NCI-H2196 treated with DMSO at 0.1 percent for 48 hours (cell line): ENCODE measurements at regions not wholly inside any gene's neighbourhood (a gene's known extent, or its start where the extent isn't known, plus 50 kb on each side); places are given as distances from the start of the nearest gene placed in this dataset.

Experiments used
- DNase-seq: peaks from one replicate; lab custom pipeline; 2025; ENCODE audit not compliant: unreplicated experiment; lab: John Stamatoyannopoulos, UW

DNA sequence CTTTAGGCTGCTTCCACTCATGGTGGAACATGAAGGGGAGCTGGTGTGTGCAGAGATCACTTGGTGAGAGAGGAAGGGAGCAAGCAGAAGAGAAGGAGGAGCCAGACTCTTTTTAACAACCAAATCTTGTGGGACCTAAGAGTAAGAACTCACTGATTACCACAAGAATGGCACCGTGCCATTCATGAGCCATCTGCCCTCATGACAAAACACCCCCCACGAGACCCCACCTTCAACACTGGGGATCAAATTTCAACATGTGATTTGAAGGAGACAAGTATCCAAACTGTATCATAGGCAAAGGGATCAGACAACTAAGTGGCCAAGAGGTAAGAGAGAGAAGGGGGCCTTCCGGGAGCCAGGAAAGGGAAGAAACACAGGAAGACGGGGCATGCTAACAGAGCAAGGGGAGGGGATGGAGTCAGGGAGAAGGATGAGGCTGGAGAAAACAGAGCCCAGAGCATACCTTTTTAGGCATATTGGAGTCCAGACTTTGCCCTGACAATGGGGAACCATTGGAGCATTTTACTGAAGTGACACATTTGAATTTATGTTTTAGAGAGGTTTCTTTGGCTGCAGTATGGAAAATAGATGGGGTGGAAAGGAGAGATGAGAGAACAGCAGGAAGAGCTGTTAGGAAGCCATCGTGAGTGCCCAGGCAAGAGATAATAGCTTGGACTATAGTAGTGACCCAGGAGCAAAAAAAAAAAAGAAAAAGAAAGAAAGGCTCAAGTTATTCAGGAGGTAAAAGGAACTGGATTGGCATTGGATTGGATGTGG, 204.4 kb upstream of the NUDT4 start:
- no peak for DNase-seq

DNA sequence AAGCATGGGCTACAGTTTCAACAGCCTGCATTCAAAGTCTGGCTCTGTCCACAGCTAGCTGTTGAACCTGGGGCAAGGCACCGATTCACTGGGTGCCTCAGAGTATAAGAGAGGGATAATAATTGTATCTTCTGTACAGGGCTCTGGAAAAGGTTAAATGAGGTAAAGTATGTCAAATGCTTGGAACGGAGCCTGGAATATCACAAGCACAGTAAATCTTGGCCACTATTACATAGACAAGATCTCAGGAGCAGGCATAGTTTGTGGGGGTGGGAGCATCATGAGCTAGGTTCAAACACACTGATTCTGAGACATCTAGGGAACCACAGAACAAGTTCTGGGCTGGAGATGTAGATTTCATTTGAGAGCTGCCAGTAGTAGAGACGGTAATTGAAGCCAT, 203.7 kb upstream of the NUDT4 start:
- DNase-seq, result peak; percentile 13

- no peak for DNase-seq
Measured at GRCh38 chr12:93174473-93174872, 203.3 kb upstream of the NUDT4 start.

DNA sequence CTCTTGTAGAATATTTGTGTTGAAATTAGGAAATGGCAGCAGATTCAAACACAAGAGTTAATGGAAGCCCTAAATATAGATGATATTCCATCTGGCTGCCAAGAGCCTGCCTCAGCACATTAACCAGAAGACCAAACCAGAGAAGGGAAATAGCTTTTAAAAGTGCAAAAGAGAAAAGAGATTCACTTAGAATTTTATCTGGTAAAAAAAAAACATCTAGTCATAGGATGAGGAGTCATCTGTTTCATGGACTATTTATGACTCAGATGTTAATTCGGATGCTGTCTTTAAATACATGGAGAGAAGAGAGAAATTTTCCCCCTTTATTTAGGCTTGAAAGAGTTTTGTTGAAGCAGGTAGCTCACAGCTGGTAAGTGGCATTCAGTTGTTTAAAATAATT, 201.6 kb upstream of the NUDT4 start:
- no peak for DNase-seq

GRCh38 chr12:93176610-93177126, 201.1 kb upstream of the NUDT4 start:
- no peak for DNase-seq

DNA sequence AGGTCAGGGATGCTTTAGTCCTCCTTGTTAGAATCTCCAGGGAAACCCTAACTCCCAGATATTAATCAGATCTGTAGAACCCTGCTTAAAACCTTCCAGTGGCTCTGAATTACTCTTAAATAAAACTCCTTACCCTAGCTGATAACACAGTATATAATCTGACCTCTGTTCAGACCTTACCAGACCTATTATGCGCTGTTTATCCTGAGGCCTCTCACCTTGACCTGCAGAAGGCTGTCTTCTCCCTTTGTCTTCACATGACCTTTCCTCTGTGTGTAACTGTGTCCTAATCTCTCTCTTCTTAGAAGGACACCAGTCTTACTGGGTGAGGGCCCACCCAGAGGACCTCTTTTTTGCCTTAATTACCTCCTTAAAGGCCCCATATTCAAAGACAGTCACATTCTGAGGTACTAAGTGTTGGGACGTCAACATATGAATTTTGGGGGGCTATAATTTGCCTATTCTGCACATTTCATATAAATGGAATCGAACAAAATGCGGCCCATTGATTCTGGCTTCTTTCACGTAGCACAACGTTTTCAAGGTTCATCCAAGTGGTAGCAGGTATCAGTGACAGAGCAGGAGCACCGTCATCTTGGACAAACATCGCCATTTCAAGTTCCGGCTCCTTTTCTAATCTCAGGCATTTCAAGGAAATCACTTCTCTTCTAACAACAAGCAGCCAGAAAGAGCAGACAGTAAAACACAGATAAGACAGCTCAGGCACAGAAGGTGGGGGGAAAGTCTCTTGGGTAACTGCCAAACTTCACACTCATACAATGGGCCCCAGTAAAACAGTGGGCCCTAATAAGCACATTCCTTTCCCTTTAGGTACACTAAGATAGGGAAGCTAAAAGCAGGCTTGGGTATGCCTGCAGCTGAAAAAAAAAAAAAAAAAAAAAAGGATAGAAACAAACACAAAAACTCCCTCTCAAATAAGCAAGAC, 200.2 kb upstream of the NUDT4 start:
- no peak for DNase-seq

DNA sequence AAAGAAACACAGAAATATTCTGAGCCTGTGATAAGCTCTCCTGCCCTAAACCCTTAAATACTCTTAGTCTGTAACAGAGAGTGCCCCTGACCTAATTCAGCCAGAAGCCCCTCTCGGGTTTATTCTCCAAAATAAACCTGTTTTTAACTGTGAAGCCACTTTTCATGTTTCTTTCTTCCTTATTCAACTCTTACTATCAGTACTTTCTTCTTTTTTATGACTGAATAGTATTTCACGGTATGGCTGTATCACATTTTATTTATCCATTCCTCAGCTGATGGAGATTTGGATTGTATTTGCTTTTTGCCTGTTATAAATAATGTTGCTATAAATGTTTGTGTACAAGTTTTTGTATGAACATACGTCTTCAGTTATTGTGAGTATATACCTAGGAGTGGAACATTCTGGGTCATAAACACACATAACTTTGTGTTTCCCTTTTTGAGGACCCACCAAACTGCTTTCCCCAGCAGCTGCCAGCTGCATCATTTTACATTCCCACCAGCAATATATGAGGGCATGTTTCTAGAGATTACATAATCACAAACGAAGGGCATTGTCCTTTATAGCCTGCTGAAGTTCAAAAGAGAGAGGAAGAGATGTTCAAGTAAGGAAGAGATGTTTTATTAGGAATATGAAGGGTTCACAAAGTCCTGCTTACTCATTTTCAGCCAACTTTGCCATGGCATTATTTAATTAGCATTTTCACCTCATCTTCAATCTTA, 199.4 kb upstream of the NUDT4 start:
- no peak for DNase-seq

- no peak for DNase-seq
Measured at GRCh38 chr12:93179792-93180191, 197.9 kb upstream of the NUDT4 start.

- no peak for DNase-seq
Measured at GRCh38 chr12:93180566-93180965, 197.2 kb upstream of the NUDT4 start.

DNA sequence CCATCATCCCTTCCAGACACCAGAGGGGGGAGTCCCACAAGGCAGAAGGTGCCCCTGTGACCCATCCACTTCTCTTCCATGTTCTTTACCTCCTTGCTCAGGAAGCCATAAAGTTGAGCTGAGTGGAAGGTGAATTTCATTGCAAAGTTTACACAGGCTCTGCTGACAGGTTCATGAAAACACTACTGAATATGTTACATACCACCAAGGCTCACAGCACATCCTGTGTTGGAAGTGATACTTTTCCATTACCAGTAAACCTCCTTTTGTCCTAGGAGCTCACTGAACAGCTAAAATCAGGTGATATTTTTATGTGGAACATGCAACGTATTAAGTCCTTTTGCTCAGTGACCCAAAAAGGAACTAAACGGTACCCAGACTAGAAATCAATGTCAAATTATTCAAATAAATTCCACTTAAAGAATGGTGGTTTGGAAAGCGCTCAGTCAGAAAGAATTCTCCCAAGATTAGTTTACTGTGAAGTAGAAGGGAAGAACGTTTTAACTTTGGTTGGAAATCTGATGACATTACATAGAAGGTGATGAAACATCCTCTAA, 196.2 kb upstream of the NUDT4 start:
- DNase-seq, result no peak

- DNase-seq, result no peak
Measured at GRCh38 chr12:93183940-93184671, 193.6 kb upstream of the NUDT4 start.

DNA sequence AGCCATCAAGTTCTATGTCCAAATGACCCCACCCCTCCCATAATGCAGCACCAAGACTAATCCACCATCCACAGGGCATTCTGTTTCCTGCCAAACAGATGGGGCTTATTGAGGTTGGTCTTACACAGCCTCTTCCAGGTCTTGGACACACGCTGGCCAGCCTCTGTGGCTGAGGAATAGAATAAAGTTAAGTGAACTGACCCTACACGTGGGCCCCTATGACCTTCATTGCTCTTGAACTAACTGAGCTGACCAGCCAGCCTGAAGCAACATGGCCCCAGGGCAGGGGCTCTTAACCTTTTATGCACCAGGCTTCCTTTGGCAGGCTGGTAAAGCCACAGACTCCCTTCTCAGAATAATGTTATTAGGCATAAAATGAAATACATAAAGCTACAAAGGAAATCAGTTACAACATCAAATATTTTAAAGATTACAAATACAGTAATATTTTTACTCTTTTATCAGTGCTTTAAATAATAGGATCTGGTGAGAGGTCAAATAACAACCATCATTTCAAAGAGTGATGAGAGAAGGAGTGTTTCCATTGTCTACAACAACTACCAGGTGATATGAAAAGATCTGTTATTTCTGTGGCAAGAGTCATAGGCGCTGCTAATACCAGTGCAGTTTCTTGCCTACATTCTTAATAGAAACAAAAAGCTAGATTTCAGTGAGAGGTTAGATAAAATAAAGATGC, 192.9 kb upstream of the NUDT4 start:
- no peak for DNase-seq

DNA sequence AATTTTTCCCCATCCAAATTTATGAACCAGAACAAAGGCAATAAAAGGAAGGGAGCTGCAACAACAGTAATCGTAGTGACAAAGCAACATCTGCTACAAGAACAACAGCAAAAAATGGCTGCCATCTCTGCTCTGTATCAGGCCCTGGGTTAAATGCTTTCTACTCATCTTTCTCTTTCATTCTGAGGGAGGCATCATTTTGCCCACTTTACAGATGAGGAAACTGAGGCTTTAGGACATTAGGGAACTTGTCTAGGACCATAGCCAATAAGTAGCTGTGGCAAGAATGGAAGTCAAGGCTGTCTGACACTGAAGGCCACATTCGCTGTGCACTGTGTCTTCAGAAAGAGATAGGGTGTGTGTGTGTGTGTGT, 192.4 kb upstream of the NUDT4 start:
- DNase-seq, result no peak

- no peak for DNase-seq
Measured at GRCh38 chr12:93186131-93186530, 191.6 kb upstream of the NUDT4 start.

GRCh38 chr12:93186621-93187020, 191.1 kb upstream of the NUDT4 start:
- DNase-seq, result no peak

DNA sequence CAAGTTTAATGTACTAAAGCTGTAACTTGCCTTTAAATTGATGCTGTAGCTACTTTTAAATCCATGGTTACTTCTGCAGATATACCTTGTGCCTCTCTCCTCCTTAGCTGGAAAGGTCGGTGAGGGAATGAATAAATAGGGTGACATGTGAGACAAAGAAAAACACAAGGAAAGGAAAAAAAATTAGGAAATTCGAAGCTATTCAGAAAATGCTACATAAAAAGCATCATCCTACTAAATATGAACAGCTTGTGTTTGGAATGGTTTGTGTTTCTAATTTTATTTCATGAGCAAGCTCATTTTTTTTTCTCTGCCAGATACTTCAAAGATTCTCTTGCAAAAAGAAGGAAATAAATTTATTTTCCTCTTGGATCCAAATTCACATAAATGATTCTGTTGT, 186.3 kb upstream of the NUDT4 start:
- DNase-seq, result no peak

GRCh38 chr12:93191956-93192355, 185.8 kb upstream of the NUDT4 start:
- DNase-seq, result no peak

GRCh38 chr12:93192878-93193277, 184.8 kb upstream of the NUDT4 start:
- DNase-seq, result no peak

DNA sequence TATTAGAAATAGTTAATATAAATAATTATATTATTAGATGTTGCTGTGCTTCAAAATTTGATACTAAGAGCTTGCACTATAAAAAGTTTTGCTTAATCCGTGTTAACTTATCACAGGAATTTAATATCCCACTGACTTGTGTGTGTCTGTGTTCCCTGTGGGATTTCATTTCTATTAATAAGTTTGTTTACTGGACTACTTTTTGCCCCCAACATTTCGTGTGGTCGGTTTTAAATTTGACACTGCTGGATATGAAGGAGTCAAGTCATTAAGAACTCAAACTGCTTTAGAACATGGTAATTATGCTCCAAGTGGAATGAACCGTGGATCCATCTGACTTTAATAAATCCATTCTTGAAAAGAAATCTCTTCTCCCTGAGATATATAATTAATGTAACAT, 182.2 kb upstream of the NUDT4 start:
- no peak for DNase-seq

DNA sequence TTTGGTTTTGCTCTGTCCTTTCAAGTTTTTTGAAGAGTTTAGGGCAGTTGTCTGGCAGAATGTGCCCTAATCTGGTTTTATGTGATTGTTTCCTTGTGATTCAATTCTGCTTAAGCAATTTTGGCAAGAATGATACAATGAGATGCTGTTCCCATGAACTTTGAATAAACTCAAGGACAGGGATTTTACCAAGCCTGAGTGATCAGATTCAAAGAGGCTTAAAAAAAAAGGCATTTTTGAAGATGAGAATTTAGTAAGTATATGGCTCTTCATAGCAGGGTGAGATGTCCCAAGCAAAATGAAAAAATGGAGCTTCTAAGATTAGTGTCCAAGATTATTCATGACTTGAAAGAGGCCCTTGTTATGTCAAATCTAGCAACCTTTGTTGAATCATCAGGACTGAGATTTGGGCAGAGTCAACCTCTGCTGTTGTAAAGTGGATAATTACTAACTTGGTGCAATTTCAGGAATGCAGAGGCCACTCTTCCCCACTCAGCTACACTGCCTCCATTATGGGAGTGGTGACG, 180.6 kb upstream of the NUDT4 start:
- no peak for DNase-seq
